Right lobe of liver (tissue), 6 donors: ENCODE measurements at regions not wholly inside any gene's neighbourhood (a gene's known extent, or its start where the extent isn't known, plus 50 kb on each side); places are given as distances from the start of the nearest gene placed in this dataset.

Source experiments
- ATAC-seq, 4 donors: fragments of 200-7000 bp; cut with Tn5 transposase; one replicate each; pipeline ENCODE4 v1.9.1; 2020; ENCODE audit warnings: mild to moderate bottlenecking in 4 of 4, moderate library complexity in 4 of 4
- DNase-seq, 3 donors: peaks; one replicate each; pipeline ENCODE4 v3.0.0-alpha.2; 2020
- H3K27ac ChIP-seq, 3 donors: fragments of 200-600 bp; one replicate each; pipeline ENCODE4 v1.8.0; 2022
- H3K27me3 ChIP-seq, 2 donors: fragments of 200-600 bp; one replicate each; pipeline ENCODE4 v1.8.0; 2022
- H3K36me3 ChIP-seq, 4 donors: fragments of 200-600 bp; sonication (generic) in 1 of 4; one replicate each; pipeline versions ENCODE4 v1.5.1 to v1.8.0; 2017 to 2022; ENCODE audit warnings: control low read depth in 1 of 4
- H3K4me1 ChIP-seq, 4 donors: fragments of 200-600 bp; sonication (generic) in 1 of 4; one replicate each; pipeline versions ENCODE4 v1.5.1 to v1.8.0; 2017 to 2022; ENCODE audit warnings: control low read depth in 1 of 4
- H3K4me3 ChIP-seq, 3 donors: fragments of 200-600 bp; one replicate each; pipeline ENCODE4 v1.8.0; 2022
- H3K9me3 ChIP-seq, 4 donors: fragments of 200-600 bp; sonication (generic) in 1 of 4; one replicate each; pipeline versions ENCODE4 v1.5.1 to v1.8.0; 2017 to 2022; ENCODE audit warnings: control low read depth in 1 of 4
- CTCF ChIP-seq, 4 donors: fragments of 200-600 bp in 3 of 4; fragments of 450-650 bp in 1 of 4; IDR thresholded peaks; one replicate each; pipeline versions ENCODE4 v1.5.1 to v1.8.0; 2016 to 2022; ENCODE audit warnings: antibody characterized with exemption in 4 of 4, mild to moderate bottlenecking in 2 of 4
- POLR2A ChIP-seq: fragments of 450-650 bp; IDR thresholded peaks from one replicate; pipeline ENCODE4 v1.6.1; 2017; ENCODE audit warnings: antibody characterized with exemption, mild to moderate bottlenecking
- WGBS: methylation state at CpG from one replicate; pipeline ENCODE4 v1.1.6; 2018; ENCODE audit warnings: low coverage, low lambda C conversion rate; ENCODE audit not compliant: insufficient coverage; ENCODE audit errors: missing lambda C conversion rate; 5-methylcytosine and 5-hydroxymethylcytosine counted together
- intact Hi-C, 2 donors: fragments of 100-400 bp; cut with DNase I; formaldehyde crosslinking; loops; one replicate each; pipeline versions ENCODE4 v1.11.2 to v1.14.1; 2022
- donor health status: DM: no; HTN: yes; CAD: no.
- donor health status: DM: no; HTN: no; CAD: no.
- donor health status: DM: no; HTN: no; CAD: no.
- donor health status: DM: no; HTN: yes; CAD: no.
- donor health status: DM: no; HTN: yes; CAD: no.

DNA sequence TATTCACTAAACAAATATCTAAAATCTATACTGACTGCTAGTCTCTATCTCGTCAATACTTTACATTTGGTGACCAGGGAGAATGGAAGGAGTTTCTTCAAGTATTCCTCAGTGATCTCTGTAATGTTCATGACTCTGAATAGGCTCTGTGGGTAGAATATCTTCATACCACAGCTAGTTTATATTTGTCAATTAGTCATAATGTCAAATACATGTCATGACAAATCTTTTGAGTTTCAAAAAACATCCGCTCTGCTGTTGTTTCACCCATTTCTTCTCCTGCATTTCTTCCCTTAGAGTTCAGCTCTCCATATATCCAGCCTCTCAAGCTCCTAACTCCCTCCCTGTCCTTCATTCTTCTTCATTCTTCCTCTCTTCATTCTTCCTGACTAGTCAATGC is 206.5 kb upstream of the FANCL start:
- H3K4me3 ChIP-seq: no peak overlapping the region
- no peak for TF ChIP-seq POLR2A
- TF ChIP-seq CTCF (IDR thresholded peaks at IDR 0.05): no peak
- no peak for ATAC-seq
- WGBS: 66% methylated on average over 2 of the region's 2 CpGs
- peaks cover 0 to 9% (median 4%) of the 10 kb centered on the region in 4 donors for H3K4me1 ChIP-seq
- no peak overlapping the region for H3K27ac ChIP-seq
- no peaks in the 10 kb centered on the region for H3K9me3 ChIP-seq
- H3K36me3 ChIP-seq: no peaks in the 10 kb centered on the region
- intact Hi-C loops: no loop called here
- DNase-seq: no peak
- H3K27me3 ChIP-seq: no peaks in the 10 kb centered on the region

GRCh38 chr2:58441643-58442042 is 200.5 kb upstream of the FANCL start:
- no peak overlapping the region for H3K27ac ChIP-seq
- H3K9me3 ChIP-seq: no peaks in the 10 kb centered on the region
- ATAC-seq (no peak), DNase-seq (no peak)
- H3K27me3 ChIP-seq: no peaks in the 10 kb centered on the region
- H3K36me3 ChIP-seq: no peaks in the 10 kb centered on the region
- H3K4me1 ChIP-seq: no peaks in the 10 kb centered on the region
- TF ChIP-seq POLR2A: no peak
- no peak for TF ChIP-seq CTCF (IDR thresholded peaks at IDR 0.05)
- H3K4me3 ChIP-seq: no peak overlapping the region
- 45% methylated on average over 3 of the region's 3 CpGs for WGBS
- intact Hi-C loops: no loop called here

DNA sequence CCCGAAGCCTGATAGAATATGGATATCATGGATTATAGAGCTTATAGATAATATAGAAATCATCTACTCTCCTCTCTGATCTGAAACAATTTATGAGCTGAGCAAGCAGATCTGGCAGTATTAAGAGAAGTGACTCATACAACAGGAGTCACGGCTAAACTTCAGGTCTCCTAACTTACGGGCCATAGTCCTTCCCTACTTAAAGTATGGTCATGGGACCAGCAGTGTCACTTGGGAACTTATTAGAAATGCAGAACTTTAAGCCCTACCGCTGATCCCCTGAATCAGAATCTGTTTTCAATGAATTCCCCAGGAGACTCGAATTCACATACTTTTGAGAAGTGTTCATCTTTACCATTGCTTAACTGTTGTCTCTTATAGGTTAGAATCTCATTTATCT is 195.7 kb upstream of the FANCL start:
- 72% methylated on average over 4 of the region's 5 CpGs for WGBS
- TF ChIP-seq CTCF (IDR thresholded peaks at IDR 0.05): no peak
- TF ChIP-seq POLR2A: no peak
- no peaks in the 10 kb centered on the region for H3K27me3 ChIP-seq
- no peaks in the 10 kb centered on the region for H3K36me3 ChIP-seq
- no peak overlapping the region for H3K27ac ChIP-seq
- ATAC-seq (no peak), DNase-seq (no peak)
- no peak overlapping the region for H3K4me3 ChIP-seq
- no peaks in the 10 kb centered on the region for H3K9me3 ChIP-seq
- intact Hi-C loops: no loop called here
- no peaks in the 10 kb centered on the region for H3K4me1 ChIP-seq

DNA sequence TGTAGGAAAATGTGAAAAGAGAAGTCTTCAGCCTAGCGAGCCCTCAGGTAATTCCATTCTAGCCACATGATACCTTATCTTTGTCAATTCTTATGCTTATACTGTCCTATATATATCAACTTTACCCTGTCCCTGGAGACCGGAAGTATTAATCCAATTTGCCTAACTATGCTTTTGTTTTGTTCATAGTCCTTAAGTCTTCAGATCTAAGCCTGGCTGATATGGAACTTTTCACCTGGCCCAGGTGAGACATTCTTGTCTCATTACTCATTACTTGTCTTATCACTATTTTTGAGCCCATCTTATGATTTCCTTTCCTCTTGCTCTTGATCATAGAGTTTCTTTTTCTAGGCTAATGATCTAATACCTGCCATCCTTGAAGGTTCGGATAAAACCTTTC is 194.1 kb upstream of the FANCL start:
- WGBS: 45% methylated on average over 3 of the region's 3 CpGs
- DNase-seq (no peak), ATAC-seq (no peak)
- Histone ChIP-seq H3K27ac (no peak overlapping the region), H3K9me3 (no peaks in the 10 kb centered on the region), H3K36me3 (no peaks in the 10 kb centered on the region), H3K4me1 (no peaks in the 10 kb centered on the region), H3K4me3 (no peak overlapping the region), H3K27me3 (no peaks in the 10 kb centered on the region)
- intact Hi-C loops: no loop called here
- TF ChIP-seq POLR2A (no peak), CTCF (IDR thresholded peaks at IDR 0.05) (no peak)

DNA sequence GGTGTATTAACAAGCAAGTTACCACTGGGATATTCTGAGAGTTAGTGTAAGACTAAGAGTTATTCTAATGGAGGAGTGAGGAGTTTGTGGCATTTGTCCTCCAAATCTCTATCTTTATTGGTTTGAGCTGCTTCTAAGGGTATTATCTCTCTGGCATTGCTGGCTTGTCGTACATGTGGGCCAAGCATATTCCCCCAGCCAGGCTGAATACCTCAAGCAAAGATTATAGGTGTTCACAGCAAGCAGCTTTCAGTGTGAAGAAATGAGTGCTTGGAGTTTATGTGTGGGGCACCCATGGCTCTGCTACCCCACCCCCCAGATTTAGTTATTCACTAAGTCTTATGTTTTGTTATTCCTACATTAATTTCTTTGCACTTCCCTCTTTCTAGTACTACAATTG is 193.6 kb upstream of the FANCL start:
- Histone ChIP-seq H3K36me3 (no peaks in the 10 kb centered on the region), H3K27ac (no peak overlapping the region), H3K9me3 (no peaks in the 10 kb centered on the region), H3K4me3 (no peak overlapping the region), H3K4me1 (no peaks in the 10 kb centered on the region), H3K27me3 (no peaks in the 10 kb centered on the region)
- DNase-seq (no peak), ATAC-seq (no peak)
- 57% methylated on average over 1 of the region's 1 CpG for WGBS
- no peak for TF ChIP-seq CTCF (IDR thresholded peaks at IDR 0.05)
- no peak for TF ChIP-seq POLR2A
- intact Hi-C loops: no loop called here
